ENCODE measurements at regions not wholly inside any gene's neighbourhood (a gene's known extent, or its start where the extent isn't known, plus 50 kb on each side); places are given as distances from the start of the nearest gene placed in this dataset.

GRCh38 chr4:32290102-32290501 lies 1569.9 kb downstream of the PCDH7 start:
- no peak for ATAC-seq
- TF ChIP-seq TOX (CRISPR knock-in tag; IDR thresholded peaks at IDR 0.05; ENCODE audit: borderline replicate concordance) (no peak), ZNF565 (CRISPR knock-in tag; conservative IDR thresholded peaks at IDR 0.05; ENCODE audit: low read depth) (no peak), ESRRG (CRISPR knock-in tag; IDR thresholded peaks at IDR 0.05) (no peak), CSDC2 (CRISPR knock-in tag; IDR thresholded peaks at IDR 0.05) (no peak), RARB (CRISPR knock-in tag; IDR thresholded peaks at IDR 0.05) (no peak), BACH2 (CRISPR knock-in tag; IDR thresholded peaks at IDR 0.05; ENCODE audit: borderline replicate concordance) (no peak), CSRNP3 (CRISPR knock-in tag; IDR thresholded peaks at IDR 0.05) (no peak), PPARA (CRISPR knock-in tag; IDR thresholded peaks at IDR 0.05; ENCODE audit: borderline replicate concordance) (no peak)
- TF ChIP-seq, protein P1, sequence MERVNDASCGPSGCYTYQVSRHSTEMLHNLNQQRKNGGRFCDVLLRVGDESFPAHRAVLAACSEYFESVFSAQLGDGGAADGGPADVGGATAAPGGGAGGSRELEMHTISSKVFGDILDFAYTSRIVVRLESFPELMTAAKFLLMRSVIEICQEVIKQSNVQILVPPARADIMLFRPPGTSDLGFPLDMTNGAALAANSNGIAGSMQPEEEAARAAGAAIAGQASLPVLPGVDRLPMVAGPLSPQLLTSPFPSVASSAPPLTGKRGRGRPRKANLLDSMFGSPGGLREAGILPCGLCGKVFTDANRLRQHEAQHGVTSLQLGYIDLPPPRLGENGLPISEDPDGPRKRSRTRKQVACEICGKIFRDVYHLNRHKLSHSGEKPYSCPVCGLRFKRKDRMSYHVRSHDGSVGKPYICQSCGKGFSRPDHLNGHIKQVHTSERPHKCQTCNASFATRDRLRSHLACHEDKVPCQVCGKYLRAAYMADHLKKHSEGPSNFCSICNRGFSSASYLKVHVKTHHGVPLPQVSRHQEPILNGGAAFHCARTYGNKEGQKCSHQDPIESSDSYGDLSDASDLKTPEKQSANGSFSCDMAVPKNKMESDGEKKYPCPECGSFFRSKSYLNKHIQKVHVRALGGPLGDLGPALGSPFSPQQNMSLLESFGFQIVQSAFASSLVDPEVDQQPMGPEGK (CRISPR knock-in tag; IDR thresholded peaks at IDR 0.05; ENCODE audit: borderline replicate concordance), result no peak

DNA sequence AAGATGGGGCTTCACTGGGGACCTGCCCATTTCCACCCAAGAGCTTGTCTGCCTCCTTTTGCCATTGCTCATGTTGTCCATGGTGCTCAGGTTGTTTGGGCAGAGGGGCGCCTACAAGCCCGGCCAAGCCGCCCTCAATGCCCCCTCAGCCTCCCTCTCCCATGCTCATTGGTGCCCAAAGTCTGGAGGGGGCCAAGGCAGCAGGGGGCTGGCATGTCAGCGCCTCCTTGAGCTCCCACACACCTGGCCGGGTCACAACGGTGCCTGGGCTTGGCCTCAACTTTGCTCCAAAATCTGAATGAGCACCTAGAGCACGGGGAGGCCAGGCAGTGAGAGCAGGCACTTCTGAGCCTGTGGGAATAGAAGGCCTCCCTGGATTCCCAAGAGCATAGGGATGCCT lies 1598.8 kb downstream of the PCDH7 start:
- TF ChIP-seq CSDC2 (CRISPR knock-in tag; IDR thresholded peaks at IDR 0.05) (no peak), OSR1 (CRISPR knock-in tag; IDR thresholded peaks at IDR 0.05) (no peak), TCF4 (CRISPR knock-in tag; IDR thresholded peaks at IDR 0.05; ENCODE audit: borderline replicate concordance) (no peak), ESRRG (CRISPR knock-in tag; IDR thresholded peaks at IDR 0.05) (no peak), RARB (CRISPR knock-in tag; IDR thresholded peaks at IDR 0.05) (no peak), ZNF565 (CRISPR knock-in tag; conservative IDR thresholded peaks at IDR 0.05; ENCODE audit: low read depth) (no peak), ARNTL (CRISPR knock-in tag; IDR thresholded peaks at IDR 0.05; ENCODE audit: borderline replicate concordance, low read depth) (no peak), ZNF8 (CRISPR knock-in tag; IDR thresholded peaks at IDR 0.05) (no peak)
- TF ChIP-seq, protein P2, sequence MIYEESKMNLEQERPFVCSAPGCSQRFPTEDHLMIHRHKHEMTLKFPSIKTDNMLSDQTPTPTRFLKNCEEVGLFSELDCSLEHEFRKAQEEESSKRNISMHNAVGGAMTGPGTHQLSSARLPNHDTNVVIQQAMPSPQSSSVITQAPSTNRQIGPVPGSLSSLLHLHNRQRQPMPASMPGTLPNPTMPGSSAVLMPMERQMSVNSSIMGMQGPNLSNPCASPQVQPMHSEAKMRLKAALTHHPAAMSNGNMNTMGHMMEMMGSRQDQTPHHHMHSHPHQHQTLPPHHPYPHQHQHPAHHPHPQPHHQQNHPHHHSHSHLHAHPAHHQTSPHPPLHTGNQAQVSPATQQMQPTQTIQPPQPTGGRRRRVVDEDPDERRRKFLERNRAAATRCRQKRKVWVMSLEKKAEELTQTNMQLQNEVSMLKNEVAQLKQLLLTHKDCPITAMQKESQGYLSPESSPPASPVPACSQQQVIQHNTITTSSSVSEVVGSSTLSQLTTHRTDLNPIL (CRISPR knock-in tag; IDR thresholded peaks at IDR 0.05; ENCODE audit: low read depth), result no peak
- ATAC-seq, result no peak

DNA sequence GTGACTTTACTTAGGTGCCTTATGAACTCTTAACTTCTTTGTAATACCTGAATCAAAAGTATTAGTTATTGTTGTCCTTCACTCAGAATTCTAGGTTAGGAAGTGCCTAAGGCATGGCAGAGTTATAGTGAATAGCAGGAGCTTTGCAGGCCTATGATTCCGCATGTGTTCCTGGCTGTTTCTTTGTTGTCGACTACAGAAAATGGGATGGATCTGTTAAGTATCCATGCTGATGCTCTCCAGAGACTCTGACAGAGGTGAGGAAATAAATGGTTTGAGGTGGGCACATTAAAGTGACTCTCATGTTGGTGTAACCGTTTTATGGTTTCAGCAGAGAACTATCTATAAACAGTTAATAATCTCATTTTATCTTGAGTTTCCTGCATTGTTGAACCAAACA lies 1601.3 kb downstream of the PCDH7 start:
- no peak for TF ChIP-seq OSR1 (CRISPR knock-in tag; IDR thresholded peaks at IDR 0.05)
- TF ChIP-seq CSRNP3 (CRISPR knock-in tag; IDR thresholded peaks at IDR 0.05), result no peak
- no peak for TF ChIP-seq TOX (CRISPR knock-in tag; IDR thresholded peaks at IDR 0.05; ENCODE audit: borderline replicate concordance)
- TF ChIP-seq ARNTL (CRISPR knock-in tag; IDR thresholded peaks at IDR 0.05; ENCODE audit: borderline replicate concordance, low read depth), result no peak
- TF ChIP-seq ZNF8 (CRISPR knock-in tag; IDR thresholded peaks at IDR 0.05), result no peak
- no peak for TF ChIP-seq ZNF70 (CRISPR knock-in tag; IDR thresholded peaks at IDR 0.05)
- TF ChIP-seq, protein P2 (CRISPR knock-in tag; IDR thresholded peaks at IDR 0.05; ENCODE audit: low read depth), result no peak
- TF ChIP-seq, protein P1 (CRISPR knock-in tag; IDR thresholded peaks at IDR 0.05; ENCODE audit: borderline replicate concordance), result no peak
- no peak for ATAC-seq

DNA sequence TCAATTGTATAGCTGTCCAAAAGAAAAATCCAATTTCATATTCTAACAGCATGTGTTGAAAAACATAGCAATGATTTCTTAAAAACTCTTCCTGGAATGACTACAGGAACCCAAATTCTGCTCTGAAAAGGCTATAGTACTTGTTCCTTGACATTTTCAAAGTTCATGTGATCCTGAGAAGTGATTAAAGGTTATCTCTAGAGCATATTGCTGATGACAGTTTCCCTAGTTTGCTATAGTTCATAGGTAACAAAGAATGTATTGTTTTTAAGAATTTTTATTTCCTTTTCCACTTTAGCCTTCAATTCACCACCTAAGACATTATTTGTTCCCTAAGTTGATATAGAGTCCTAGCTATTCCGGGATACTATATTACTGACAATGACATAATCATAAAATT lies 1614.6 kb downstream of the PCDH7 start:
- no peak for ATAC-seq
- TF ChIP-seq ZFP3 (CRISPR knock-in tag; IDR thresholded peaks at IDR 0.05) (no peak), OSR1 (CRISPR knock-in tag; IDR thresholded peaks at IDR 0.05) (no peak), POU6F1 (CRISPR knock-in tag; IDR thresholded peaks at IDR 0.05; ENCODE audit: borderline replicate concordance, low read depth) (no peak), PPARA (CRISPR knock-in tag; IDR thresholded peaks at IDR 0.05; ENCODE audit: borderline replicate concordance) (no peak), ARNTL (CRISPR knock-in tag; IDR thresholded peaks at IDR 0.05; ENCODE audit: borderline replicate concordance, low read depth) (no peak), RARB (CRISPR knock-in tag; IDR thresholded peaks at IDR 0.05) (no peak), GLIS3 (CRISPR knock-in tag; IDR thresholded peaks at IDR 0.05) (no peak), ZNF8 (CRISPR knock-in tag; IDR thresholded peaks at IDR 0.05) (no peak), ZFP30 (CRISPR knock-in tag; IDR thresholded peaks at IDR 0.05) (no peak), ZC3H10 (CRISPR knock-in tag; IDR thresholded peaks at IDR 0.05) (no peak), CSRNP3 (CRISPR knock-in tag; IDR thresholded peaks at IDR 0.05) (no peak), TOX (CRISPR knock-in tag; IDR thresholded peaks at IDR 0.05; ENCODE audit: borderline replicate concordance) (no peak)

Data from SK-N-SH treated with all-trans-retinoic acid at 6 μM for 48 hours (cell line).